ENCODE measurements at regions not wholly inside any gene's neighbourhood (a gene's known extent, or its start where the extent isn't known, plus 50 kb on each side); places are given as distances from the start of the nearest gene placed in this dataset.
"Not testable (repeated sequence)": the region's sequence is repeated elsewhere in the genome, so short reads cannot be mapped to it uniquely, and the experiment has no call there.

DNA sequence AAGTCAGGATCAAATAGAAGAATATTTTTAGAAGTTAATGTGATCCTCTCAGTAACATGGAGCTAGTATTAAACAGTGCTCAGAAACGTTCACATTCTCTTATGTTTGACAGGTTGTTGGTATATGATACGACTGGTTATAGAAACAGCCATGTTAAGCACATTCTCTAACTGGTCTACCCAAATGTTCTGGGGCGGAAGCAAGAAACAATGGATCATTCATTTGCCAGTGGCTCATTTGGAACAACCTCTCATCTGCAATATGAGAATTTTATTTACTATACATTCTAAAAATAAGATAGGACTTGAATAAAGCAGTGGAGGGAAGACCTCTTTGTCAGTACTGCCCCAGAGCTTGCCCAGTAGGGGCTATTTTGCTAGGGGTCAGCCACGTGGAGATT, 167.1 kb upstream of the FAM98A start:
- DNase-seq (ENCODE audit: low spot score) = no peak

- DNase-seq (ENCODE audit: low spot score) = no peak
Observed at GRCh38 chr2:33765122-33765521, 166.0 kb upstream of the FAM98A start.

GRCh38 chr2:33764551-33764950, 165.5 kb upstream of the FAM98A start:
- DNase-seq (ENCODE audit: low spot score) = no peak

DNA sequence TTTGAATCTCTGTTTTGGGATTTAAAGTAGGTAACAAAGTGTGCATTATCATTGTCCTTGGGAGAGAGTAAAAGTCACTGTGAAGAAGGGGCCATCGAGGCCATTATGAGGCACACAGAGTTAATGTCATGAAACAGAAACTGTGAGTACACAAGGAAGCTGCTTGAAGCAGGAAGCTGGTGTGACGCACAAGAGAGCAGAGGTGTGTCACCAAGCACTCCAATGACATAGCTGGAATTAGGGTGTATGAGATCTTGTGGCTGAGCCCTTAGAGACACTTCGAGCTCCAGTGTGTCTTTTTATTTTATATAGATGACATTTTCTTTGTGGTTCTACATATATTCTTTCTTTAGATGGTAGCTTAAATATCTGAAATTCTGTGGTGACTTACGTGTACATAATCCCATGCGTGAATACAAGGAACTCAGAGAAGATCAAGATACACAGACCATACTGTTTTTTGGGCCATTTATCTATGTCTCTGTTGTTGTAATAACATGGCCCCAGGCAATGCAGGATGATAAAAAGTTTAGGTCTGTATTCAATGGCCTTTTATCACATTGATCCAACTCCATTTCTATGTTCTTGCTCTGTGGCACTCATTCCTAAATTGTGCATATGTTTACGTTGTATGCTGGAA, 164.7 kb upstream of the FAM98A start:
- DNase-seq (ENCODE audit: low spot score) = no peak

DNA sequence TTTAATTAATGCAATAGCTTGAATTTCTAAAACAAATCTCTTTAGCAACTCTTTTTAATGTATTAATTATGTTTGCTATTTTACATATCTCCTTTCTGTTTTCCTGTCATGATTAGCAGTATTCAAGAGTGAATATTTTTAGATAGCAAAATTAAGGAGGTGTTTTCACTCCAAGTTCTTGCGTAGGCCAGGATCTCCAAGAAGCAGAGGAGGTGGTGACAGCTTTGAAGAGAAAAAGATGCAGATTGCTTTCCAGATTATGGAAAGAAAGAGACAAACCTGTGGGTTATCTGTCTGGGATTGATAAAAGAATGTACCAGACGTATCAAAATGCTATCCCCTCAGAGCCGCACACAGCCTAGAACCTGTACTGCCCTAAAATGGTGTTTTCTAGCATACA, 163.5 kb upstream of the FAM98A start:
- DNase-seq (ENCODE audit: low spot score) = no peak

DNA sequence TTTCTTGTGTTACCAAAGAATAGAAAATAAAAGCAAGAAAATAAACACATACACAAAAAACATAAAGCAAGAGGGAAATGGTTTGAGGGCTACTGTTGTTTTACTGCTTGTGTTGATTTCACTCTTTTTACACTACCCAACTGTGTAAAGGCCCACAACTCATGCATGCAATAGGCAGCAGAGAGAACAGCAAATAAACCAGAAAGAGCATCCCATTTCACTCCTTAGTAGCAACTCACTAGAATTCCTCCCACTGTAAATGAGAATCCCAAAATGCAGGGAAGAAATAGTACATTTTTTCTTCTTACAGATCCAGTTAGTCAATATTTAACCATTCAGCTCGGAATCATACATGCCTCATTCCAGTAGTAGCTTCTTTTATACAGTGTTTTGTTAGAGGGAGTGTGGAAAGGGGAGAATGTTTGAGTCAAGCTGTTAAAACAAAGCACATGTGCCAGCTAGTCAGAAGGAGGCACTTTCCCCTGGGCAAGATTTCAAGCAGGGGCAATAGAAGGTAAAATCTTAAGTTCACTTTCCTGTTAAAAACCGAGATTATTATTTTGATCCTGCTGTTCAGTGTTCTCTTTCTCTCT, 147.2 kb upstream of the FAM98A start:
- DNase-seq (ENCODE audit: low spot score) = no peak

- DNase-seq (ENCODE audit: low spot score) = no peak
Observed at GRCh38 chr2:33735096-33735495, 136.0 kb upstream of the FAM98A start.

DNA sequence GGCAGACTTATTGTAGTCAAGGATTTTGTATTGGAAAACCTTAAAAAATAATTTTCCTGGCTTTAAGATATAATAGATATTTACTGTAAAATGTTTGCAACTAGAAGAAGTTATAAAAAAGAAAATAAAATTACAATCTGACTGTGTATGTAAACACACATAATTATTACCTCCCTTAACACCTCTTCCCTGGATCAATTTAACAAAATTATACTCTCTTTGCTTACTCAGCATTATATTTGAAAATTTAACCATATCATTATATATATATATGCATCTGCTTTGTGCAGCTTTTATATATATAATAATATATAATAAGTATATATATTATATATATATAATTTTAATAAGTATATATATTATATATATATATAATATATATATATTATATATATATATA, 131.7 kb upstream of the FAM98A start:
- no peak for DNase-seq (ENCODE audit: low spot score)

- no peak for DNase-seq (ENCODE audit: low spot score)
Observed at GRCh38 chr2:33730193-33730592, 131.1 kb upstream of the FAM98A start.

GRCh38 chr2:33729353-33729752, 130.3 kb upstream of the FAM98A start:
- DNase-seq (ENCODE audit: low spot score) = no peak

DNA sequence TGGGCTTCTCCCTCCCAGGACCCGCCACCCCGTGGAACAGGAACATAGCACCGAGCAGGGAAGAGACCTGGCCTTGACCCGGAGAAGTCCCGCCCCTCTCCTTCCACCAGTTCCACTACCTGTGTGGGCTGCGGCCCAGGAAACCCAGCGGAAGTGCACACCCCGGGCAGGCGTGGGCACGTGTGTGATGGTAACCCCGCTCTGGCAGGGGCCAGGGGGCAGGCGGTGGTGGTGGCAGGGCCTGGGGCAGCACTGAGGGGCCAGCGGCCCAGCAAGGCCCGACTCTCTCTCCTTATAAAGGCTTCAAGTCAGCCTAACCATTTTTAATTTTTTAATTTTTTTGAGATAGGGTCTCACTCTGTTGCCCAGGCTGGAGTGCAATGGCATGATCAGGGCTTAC, 129.0 kb upstream of the FAM98A start:
- DNase-seq (ENCODE audit: low spot score) = no peak

GRCh38 chr2:33727361-33728032, 128.4 kb upstream of the FAM98A start:
- DNase-seq (ENCODE audit: low spot score) = no peak

- no peak for DNase-seq (ENCODE audit: low spot score)
Observed at GRCh38 chr2:33726415-33726814, 127.3 kb upstream of the FAM98A start.

DNA sequence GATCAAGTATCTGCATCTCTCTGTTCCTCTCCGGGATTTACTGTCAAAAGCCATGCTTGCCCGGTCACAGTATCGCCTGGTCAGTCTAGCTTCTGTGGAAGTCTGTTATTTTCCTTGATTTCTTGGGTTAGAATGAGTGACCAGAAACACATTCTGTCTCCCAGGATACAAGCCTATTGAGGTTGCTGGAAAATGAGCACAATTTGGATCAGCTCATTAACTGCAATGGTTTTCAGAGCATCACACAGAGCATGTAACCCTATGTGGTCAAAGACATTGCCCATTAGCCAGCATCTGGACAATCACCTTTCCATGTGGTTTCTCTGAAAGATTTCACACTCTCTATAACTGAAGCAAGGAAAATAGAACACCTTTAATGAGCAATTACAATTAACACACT, 124.2 kb upstream of the FAM98A start:
- DNase-seq (ENCODE audit: low spot score) = no peak

- DNase-seq (ENCODE audit: low spot score) = no peak
Observed at GRCh38 chr2:33719067-33719466, 120.0 kb upstream of the FAM98A start.

DNA sequence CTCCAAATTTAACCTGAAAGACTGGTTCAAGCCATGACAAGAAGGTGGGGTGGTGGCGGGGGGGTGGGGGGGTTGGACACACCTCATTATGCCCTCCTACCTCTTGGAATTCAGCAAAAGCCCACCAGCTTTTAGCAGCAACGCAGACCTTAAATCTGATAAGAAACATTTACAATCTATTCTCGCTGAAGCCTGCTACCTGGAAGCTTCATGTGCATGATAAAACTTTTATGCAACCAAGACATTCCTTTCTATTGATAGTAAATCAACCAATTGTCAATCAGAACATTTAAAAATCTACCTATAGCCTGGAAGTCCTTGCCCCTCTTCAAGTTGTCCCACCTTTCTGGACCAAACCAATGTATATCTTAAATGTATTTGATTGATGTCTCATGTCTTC, 113.6 kb upstream of the FAM98A start:
- no peak for DNase-seq (ENCODE audit: low spot score)

DNA sequence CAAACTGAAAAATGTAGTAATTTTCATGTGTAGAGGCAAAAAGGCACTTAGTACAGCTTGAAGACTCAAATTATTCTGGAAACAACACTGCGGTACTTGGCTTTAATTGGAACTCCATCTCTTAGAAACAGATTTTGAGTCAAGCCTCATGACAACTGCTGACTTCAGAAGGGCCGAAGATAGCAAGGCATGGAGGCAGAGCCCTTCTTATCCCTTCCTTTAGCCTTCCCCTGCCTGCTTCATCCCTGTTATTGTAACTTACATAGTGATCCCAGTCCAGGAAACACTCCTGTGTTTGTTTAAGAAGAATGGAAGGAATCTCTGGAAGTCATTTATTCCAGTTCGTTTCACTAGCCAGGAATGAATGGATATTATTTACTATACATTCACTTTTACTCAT, 110.9 kb upstream of the FAM98A start:
- no peak for DNase-seq (ENCODE audit: low spot score)

- no peak for DNase-seq (ENCODE audit: low spot score)
Observed at GRCh38 chr2:33707312-33707711, 108.2 kb upstream of the FAM98A start.

DNA sequence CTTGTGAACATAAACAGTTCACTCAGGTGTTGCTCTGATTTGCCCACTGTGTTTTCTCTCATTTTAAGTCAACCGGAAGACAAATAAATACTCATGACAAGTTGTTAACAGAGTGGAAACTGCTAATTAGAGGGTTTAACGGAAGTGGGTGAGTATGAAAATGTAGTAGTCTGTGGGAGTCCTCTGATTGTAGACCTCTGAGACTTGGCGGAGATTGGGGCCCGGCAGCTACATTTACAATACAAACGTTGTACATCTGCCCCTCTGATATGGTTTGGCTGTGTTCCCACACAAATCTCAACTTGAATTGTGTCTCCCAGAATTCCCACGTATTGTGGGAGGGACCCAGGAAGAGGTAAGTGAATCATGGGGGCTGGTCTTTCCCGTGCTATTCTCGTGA, 107.3 kb upstream of the FAM98A start:
- no peak for DNase-seq (ENCODE audit: low spot score)

DNA sequence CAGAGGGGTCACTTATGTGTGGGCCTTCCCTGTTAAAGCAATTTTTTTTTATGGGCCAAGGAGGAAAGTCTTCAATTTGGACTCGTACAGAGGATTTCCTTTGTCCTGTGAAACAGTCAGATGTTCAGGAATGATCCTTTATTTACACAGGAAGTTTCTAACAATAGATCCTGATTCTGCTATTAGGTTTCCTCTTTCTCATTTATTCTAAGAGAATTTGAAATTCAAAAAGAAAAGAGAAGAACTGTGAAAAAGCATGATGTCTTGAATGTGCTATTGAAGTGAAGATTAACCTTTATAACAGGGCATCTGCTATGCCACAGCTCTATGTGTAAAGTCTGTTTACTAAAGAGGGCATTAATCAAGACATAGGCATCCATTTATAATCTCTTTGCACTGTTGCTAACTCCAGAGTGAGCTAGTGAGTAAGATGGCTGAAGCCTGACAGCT, 105.3 kb upstream of the FAM98A start:
- DNase-seq (ENCODE audit: low spot score) = no peak

DNA sequence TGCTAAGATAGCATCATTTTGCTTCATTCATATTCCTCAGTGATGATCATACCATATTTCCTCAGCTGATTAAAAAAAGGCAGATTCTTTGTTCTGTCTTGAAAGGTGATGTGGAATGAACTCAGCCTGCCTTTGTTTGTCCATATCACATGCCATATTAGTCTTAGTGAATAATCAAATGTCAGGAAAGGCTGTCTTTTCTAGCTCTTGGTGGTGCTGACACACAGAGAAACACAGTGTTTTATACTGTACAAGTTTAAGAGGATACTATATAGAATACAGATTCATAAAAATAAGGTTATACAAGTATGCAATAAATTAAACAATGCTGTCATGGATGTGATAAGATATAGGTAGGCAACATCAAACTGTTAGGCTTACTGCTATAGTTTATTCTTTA, 97.1 kb upstream of the FAM98A start:
- DNase-seq (ENCODE audit: low spot score) = no peak

- no peak for DNase-seq (ENCODE audit: low spot score)
Observed at GRCh38 chr2:33694904-33695303, 95.8 kb upstream of the FAM98A start.

GRCh38 chr2:33690686-33691085, 91.6 kb upstream of the FAM98A start:
- not testable (repeated sequence) for DNase-seq (ENCODE audit: low spot score)

DNA sequence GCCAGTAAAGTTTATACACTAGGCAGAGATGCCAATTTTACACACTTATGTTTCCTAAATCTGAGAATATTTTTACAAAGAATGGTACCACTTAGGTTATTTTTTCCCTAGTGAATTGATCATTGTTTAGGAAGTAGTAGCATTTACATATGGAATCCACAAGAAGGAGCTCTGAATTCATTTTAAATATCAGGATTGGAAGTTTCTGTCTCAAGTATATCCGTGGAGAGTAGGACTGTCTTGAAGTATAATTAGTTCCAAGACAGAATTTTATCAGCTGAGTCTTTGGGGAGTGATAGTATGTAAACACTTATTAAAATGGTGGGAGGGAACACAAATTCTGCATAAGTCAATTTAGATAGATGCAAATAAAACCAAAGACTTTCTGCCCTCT, 82.3 kb upstream of the FAM98A start:
- DNase-seq (ENCODE audit: low spot score) = no peak
